ENCODE measurements at regions not wholly inside any gene's neighbourhood (a gene's known extent, or its start where the extent isn't known, plus 50 kb on each side); places are given as distances from the start of the nearest gene placed in this dataset.

DNA sequence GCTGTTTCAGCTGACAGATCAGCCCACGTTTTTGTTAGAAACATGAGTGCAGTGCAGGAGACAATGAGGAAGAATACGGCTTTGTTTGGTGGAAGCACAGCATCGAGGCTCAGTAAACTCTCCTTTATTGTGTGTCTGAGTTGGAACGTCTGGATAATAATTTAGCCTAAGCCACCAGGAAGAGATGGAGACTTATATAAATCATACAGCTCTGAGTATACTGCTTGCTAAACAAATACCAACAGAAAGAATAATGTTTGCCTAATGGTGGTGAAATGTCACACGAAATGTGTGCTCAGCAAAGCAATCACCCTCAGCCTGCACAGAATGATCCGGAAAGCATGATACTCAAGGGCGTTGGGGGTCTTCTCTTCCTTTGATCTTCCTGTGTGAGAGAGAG is 664.1 kb upstream of the ADARB2 start:
- no peaks in the 10 kb centered on the region for H3K9me3 ChIP-seq

DNA sequence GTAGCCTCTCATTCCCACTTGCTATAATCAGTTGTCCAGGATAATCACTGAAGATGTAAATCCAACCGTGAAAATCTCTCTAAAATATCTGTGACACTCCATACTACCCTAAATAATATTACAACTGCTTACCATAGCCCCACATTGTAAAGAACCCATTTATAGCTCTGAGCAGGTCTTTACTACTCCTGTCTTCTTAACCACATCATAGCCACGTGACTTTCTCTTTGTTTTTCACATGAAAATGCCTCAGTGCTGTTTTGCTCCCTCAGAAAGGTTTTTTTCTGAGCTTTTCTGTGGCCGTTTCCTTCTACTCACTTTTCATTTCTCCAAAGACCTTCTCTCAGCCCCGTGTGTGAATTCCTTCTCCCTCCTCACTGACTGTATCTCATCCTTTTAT is 662.2 kb upstream of the ADARB2 start:
- Histone ChIP-seq H3K9me3 (no peaks in the 10 kb centered on the region), H3K27ac (no peak overlapping the region), H3K27me3 (no peaks in the 10 kb centered on the region), H3K36me3 (no peaks in the 10 kb centered on the region), H3K4me3 (no peak overlapping the region), H3K4me1 (no peaks in the 10 kb centered on the region)
- 54 to 61% methylated on average over 4 of the region's 4 CpGs for WGBS, 2 donors (ENCODE audit: low coverage in 1 of 2)
- no peak for TF ChIP-seq POLR2A (IDR thresholded peaks at IDR 0.05)
- TF ChIP-seq, protein P1, sequence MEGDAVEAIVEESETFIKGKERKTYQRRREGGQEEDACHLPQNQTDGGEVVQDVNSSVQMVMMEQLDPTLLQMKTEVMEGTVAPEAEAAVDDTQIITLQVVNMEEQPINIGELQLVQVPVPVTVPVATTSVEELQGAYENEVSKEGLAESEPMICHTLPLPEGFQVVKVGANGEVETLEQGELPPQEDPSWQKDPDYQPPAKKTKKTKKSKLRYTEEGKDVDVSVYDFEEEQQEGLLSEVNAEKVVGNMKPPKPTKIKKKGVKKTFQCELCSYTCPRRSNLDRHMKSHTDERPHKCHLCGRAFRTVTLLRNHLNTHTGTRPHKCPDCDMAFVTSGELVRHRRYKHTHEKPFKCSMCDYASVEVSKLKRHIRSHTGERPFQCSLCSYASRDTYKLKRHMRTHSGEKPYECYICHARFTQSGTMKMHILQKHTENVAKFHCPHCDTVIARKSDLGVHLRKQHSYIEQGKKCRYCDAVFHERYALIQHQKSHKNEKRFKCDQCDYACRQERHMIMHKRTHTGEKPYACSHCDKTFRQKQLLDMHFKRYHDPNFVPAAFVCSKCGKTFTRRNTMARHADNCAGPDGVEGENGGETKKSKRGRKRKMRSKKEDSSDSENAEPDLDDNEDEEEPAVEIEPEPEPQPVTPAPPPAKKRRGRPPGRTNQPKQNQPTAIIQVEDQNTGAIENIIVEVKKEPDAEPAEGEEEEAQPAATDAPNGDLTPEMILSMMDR (IDR thresholded peaks at IDR 0.05), result no peak
- TF ChIP-seq EP300 (IDR thresholded peaks at IDR 0.05; ENCODE audit: low read depth), result no peak
- TF ChIP-seq POLR2AphosphoS5 (IDR thresholded peaks at IDR 0.05), result no peak
- in situ Hi-C loops (cut with MboI; ENCODE audit: low pct_ligation_motif_present in 1 of 4, low pct_unique_long_range_greater_than_20kb in 1 of 4, low sequenced_read_pairs in 3 of 4), result no loop called here
- no peak for DNase-seq
- intact Hi-C loops (cut with DNase I; ENCODE audit: low total_unique reads), result no loop called here

More for the DNA sequence above, 664.1 kb upstream of the ADARB2 start:
- no peaks in the 10 kb centered on the region for H3K4me1 ChIP-seq
- in situ Hi-C loops (cut with MboI; ENCODE audit: low pct_ligation_motif_present in 1 of 4, low pct_unique_long_range_greater_than_20kb in 1 of 4, low sequenced_read_pairs in 3 of 4) (no loop called here), intact Hi-C loops (cut with DNase I; ENCODE audit: low total_unique reads) (no loop called here)
- H3K36me3 ChIP-seq, result no peaks in the 10 kb centered on the region
- DNase-seq, result no peak
- H3K4me3 ChIP-seq, result no peak overlapping the region
- TF ChIP-seq POLR2A (IDR thresholded peaks at IDR 0.05) (no peak), EP300 (IDR thresholded peaks at IDR 0.05; ENCODE audit: low read depth) (no peak), POLR2AphosphoS5 (IDR thresholded peaks at IDR 0.05) (no peak)
- TF ChIP-seq, protein P1 (IDR thresholded peaks at IDR 0.05), result no peak
- no peaks in the 10 kb centered on the region for H3K27me3 ChIP-seq
- H3K27ac ChIP-seq, result no peak overlapping the region
- WGBS, 2 donors (ENCODE audit: low coverage in 1 of 2), result 32 to 35% methylated on average over 5 to 7 of the region's 7 CpGs

DNA sequence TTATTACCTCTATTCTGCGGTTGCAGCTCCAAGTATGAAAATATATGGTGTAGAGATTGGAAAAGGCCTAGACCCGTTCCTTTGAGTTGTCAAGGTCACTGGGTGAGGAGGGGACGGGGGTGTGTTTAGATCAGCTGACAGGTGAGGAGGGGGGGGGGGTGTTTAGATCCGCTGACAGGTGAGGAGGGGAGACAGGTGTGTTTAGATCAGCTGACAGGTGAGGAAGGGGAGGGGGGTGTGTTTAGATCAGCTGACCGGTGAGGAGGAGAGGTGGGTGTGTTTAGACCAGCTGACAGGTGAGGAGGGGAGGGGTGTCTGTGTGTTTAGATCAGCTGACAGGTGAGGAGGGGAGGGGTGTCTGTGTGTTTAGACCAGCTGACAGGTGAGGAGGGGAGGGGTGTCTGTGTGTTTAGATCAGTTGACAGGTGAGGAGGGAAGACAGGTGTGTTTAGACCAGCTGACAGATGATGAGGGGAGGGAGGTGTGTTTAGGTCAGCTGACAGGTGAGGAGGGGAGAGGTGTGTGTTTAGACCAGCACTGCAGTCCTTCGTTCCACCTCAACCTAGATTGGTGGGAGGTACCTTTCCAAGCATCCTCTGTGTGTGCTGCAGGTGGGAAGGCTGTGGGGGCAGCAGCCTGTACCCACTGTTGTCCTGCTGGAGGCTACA is 655.0 kb upstream of the ADARB2 start:
- TF ChIP-seq POLR2AphosphoS5 (IDR thresholded peaks at IDR 0.05) (no peak), POLR2A (IDR thresholded peaks at IDR 0.05) (no peak), EP300 (IDR thresholded peaks at IDR 0.05; ENCODE audit: low read depth) (no peak)
- TF ChIP-seq, protein P1 (IDR thresholded peaks at IDR 0.05), result no peak
- Histone ChIP-seq H3K27me3 (no peaks in the 10 kb centered on the region), H3K36me3 (no peaks in the 10 kb centered on the region), H3K4me3 (no peak overlapping the region), H3K9me3 (no peaks in the 10 kb centered on the region), H3K4me1 (no peaks in the 10 kb centered on the region), H3K27ac (no peak overlapping the region)
- intact Hi-C loops (cut with DNase I; ENCODE audit: low total_unique reads), result no loop called here
- in situ Hi-C loops (cut with MboI; ENCODE audit: low pct_ligation_motif_present in 1 of 4, low pct_unique_long_range_greater_than_20kb in 1 of 4, low sequenced_read_pairs in 3 of 4), result no loop called here
- no peak for DNase-seq
- WGBS, 2 donors (ENCODE audit: low coverage in 1 of 2), result 30 to 38% methylated on average over 2 to 4 of the region's 6 CpGs

DNA sequence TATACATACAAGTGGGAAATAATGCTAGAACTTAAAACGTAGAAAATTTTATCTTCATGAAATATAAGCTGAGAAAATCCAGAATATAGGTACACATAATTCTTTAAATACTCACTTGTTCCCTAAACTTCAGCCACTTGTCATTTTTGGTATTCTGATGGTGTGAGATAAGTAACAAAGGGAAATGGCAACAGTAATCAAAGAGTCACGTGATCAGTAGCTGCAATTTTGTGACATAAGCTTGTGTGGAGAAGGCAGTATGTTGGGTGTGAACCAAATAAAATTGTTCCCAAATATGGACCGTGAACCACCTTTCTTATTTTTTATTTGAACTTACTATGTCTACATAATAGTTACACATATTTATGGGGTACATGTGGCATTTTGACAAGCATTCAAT is 650.3 kb upstream of the ADARB2 start:
- no peak overlapping the region for H3K4me3 ChIP-seq
- WGBS, 2 donors (ENCODE audit: low coverage in 1 of 2), result 47 to 49% methylated on average over 3 of the region's 3 CpGs
- H3K27me3 ChIP-seq, result no peaks in the 10 kb centered on the region
- no peak overlapping the region for H3K27ac ChIP-seq
- TF ChIP-seq EP300 (IDR thresholded peaks at IDR 0.05; ENCODE audit: low read depth) (no peak), POLR2A (IDR thresholded peaks at IDR 0.05) (no peak), POLR2AphosphoS5 (IDR thresholded peaks at IDR 0.05) (no peak)
- TF ChIP-seq, protein P1 (IDR thresholded peaks at IDR 0.05), result no peak
- in situ Hi-C loops (cut with MboI; ENCODE audit: low pct_ligation_motif_present in 1 of 4, low pct_unique_long_range_greater_than_20kb in 1 of 4, low sequenced_read_pairs in 3 of 4) (no loop called here), intact Hi-C loops (cut with DNase I; ENCODE audit: low total_unique reads) (no loop called here)
- H3K9me3 ChIP-seq, result no peaks in the 10 kb centered on the region
- no peak for DNase-seq
- H3K36me3 ChIP-seq, result no peaks in the 10 kb centered on the region
- H3K4me1 ChIP-seq, result no peaks in the 10 kb centered on the region
